OCI-M1 (cell line): ENCODE measurements at regions not wholly inside any gene's neighbourhood (a gene's known extent, or its start where the extent isn't known, plus 50 kb on each side); places are given as distances from the start of the nearest gene placed in this dataset.

ENCODE experiments used
- DNase-seq: peaks from one replicate; lab custom pipeline; 2025; lab: John Stamatoyannopoulos, UW

DNA sequence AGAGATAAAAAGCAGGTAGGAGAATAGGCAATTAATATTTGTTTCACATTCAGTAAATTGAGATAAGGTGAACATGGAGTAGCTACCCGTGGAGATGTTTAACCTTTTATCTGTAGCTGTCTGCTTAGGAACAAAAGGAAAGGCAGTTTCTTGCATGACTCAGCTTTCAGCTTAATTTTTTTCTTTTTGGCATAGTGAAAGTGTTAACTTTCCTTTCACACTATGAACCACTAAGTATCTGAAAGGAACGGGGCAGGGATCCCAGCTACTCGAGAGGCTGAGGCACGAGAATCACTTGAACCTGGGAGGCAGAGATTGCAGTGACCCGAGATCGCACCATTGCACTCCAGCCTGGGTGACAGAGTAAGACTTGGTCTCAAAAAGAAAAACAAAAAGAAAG is 176.0 kb downstream of the LACC1 start:
- DNase-seq, result peak; percentile 64

DNA sequence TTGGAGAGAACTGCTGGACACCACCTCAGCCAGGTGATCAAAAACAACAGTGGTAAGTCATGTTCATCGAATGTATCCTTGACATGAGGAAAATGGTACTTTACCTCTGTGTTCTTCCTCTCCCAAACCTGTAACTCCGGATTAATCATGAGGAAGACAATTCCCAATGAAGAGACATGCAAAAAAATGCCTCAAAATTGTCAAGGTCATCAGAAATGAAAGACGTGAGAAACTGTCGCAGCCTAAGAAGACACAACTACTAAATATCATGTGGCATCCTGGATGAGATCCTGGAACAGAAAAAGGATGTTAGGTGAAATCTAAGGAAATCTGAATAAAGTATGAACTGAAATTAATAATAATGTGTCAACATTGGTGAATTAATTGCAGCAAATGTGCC is 178.4 kb downstream of the LACC1 start:
- no peak for DNase-seq

DNA sequence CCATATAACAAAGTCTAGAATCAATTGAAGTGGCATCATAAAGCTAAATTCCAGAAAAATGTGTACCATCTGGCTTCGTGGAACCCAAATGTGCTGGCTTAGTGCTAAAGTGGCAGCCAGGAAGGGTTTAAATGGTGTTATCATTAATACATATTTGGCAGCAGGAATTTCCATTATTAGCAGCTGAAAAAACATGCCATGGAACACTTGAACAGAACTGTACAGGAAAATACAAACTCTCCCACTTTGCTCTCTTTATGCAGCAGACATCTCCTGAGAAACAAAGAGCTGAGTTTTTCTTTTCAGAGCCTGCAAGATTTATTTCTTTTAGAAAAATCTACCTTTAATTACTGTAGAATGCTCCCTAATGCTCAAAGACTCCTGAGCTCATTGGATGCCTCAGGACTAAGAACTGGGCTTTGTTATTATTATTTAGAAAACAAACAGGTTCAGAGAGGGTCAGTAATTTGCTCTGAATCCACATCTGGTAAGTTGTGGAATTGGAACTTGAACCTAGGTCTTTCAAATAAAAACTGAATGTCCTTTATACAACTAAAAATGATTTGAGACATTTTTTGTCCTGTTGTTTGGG is 179.0 kb downstream of the LACC1 start:
- DNase-seq, result no peak

DNA sequence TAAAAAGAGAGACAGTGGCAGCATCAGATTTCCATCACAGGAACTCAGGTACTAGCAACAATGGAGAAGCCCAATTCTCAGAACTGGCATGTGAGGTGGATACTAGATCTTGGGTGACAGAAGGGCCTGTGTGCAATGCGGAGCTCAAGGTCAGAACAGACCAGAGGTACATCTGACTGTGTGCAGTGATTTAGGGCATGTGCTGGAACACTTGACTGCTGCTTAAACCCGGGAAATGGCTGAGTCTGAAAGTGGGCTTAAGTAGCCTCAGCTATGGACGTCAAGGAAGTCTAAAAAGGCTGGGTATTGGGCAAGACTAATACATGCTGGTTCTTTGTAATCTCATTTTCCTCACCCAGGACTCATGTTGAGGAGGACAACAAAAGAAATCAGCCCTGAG is 182.2 kb downstream of the LACC1 start:
- DNase-seq, result no peak

DNA sequence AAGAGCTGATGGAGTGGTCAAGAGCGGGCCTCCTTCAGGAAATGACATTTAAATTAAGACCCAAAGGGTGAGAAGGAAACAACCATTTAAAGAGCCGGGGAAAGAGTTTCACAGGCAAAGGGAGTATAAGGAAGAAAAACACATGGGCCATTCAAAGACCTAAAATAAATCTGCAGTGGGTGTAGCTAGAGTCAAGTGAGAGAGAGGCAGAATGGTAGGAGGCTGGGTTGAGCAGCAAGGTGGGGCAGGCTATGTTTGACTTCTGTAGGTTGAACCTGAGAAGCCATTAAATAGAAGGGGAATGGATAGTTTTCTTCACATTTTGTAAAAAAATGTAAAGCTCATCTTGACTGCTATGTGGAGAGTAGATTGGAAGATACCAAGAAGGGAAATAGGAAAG is 183.8 kb downstream of the LACC1 start:
- no peak for DNase-seq

DNA sequence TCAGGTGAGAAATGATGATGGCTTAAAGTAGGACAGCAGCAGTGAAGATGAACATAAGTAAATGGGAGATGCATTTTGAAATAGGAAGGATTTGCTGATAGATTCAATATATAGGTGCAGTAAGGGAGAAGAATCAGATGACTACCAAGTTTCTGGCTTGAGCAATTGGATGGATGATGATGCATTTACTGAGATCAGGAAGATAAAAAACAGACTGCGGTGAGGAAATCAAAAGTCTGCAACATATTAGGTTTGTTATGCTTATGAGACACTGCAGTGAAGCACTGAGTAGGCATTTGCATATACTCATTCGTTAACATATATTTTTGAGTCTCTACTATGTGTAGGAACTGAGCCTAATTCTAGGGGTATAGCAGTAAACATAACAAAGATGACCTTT is 184.2 kb downstream of the LACC1 start:
- DNase-seq, result no peak

DNA sequence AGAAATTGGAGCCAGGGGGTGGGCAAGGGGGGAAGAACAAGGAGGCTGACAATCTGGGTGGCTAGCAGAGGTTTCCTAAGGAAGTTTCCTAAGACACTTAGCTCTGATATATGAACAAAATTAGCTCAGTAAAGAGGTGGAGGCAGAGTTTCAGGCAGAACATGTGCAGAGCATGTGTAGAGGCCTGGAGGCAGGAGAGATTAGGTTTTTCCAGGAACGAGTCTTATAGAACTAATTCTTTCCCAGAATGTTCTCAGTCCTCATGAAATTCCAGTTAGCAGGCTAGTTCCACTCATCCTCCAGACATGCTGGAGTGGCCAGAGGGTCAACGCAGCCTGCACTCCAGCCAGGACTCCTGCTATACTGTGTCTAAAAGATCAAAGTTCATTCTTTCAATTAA is 184.7 kb downstream of the LACC1 start:
- DNase-seq, result no peak

DNA sequence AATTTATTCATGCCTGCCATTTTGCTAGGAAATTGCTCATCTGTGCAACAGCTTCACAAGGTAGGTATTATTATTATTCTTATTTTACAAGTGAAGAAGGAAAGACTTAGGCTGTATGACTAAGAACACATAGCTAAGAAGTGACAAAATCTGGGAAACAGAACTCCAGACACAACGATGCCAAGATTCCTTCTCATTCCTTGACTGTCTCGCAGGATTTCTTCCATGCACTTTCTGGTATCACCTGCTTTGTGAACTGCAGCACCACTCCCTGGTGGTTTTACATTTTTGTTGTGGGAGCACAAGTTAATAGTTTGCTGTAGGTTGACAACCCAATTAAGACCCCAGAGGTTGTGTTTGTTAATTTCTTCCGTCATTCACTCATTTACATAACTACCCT is 188.5 kb downstream of the LACC1 start:
- no peak for DNase-seq

DNA sequence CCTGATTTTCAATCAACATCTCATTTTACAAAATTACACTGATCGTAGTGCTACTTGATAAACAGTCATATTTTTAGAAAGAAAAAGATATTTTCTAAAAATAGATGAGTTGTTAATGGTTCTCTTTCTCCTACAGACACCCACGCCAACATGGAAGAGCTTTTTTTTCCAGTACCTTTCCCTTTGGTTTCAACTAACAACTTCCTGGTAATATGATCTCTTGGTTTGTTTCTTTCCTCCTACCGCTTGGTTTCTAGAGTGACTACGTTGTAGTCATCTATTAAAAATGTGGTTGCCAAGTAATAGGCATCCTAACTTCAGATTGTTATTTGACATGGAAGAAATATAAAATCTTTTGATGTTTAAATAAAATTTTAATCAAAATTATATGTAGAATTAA is 189.0 kb downstream of the LACC1 start:
- DNase-seq, result peak; percentile 27

DNA sequence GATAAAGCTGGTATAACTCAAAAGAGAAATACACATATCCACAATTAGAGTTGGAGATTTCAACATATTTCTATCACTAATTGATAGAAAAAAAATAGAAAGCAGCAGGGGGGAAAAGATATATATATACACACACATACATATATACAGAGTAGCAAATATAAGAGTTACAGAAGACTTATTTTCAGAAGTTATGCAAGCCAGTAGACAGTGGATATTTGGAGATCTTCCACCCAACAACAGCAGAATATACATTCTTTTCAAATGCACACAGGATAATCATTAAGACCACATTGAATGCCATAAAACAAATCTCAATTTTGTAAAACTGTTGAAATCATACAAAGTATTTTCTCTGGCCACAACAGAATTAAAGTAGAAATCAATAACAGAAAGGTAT is 192.8 kb downstream of the LACC1 start:
- DNase-seq, result no peak

DNA sequence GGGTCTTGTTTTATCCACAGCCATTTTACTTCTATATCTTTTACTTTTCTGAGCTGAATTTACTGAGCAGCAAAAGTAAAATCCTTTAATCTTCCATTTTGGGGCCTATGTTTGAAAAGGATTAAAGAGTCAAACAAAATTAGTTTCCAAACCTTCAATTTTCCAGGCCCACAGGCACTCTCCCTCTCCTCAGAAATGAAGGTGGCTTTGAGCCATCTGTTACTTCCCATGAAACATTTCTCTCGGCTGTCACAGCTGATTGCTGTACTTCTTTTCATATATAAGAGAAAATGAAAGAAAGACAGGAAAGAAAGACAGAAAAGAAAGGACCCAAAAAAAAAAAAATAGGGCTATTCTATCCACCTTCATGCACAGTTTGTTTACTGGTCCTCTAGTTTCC is 194.9 kb downstream of the LACC1 start:
- DNase-seq, result no peak

DNA sequence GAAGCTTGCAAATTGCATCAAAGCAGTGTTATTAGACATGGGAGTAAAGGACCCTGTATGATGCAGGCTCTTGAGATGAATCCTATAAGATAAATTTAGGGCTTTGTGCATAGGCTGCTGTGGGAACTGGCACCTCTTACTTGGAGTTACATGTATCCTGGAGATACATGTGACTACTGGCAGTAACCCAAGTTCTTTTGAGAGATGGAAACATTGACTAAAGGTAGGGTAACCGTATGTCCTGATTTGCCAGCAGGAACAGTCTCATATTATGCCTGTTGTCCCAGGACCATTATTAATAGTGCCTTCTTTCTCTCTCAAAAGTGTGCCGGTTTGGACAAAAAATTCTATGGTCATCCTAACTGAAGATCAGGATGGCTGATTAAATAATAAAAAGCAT is 195.4 kb downstream of the LACC1 start:
- no peak for DNase-seq

DNA sequence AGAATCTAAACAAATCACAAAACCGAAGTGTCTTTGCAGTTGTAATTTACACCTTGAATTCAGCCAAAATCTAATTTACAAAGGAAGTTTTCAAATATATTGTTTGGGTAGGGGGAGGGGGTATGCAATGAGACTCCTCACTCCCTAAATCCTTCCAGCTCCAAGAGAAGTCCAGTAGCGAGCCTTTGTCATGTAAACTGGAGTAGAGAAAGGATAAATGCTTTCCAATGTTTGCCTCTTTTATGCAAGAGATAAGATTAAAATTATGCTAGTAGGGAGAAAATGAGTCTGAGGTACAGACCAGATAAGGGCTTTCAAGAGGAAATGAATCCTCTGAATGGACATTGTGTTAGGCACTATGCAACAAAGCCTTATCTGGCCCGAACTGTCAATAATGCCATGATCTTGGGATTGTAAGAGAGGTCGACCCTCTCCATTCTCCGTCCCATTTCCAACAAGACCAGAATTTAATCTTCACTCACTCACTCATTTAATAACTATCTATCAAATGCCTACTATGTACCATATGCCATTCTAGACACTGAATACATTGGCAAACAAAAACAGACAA is 199.2 kb downstream of the LACC1 start:
- DNase-seq, result peak; percentile 38

DNA sequence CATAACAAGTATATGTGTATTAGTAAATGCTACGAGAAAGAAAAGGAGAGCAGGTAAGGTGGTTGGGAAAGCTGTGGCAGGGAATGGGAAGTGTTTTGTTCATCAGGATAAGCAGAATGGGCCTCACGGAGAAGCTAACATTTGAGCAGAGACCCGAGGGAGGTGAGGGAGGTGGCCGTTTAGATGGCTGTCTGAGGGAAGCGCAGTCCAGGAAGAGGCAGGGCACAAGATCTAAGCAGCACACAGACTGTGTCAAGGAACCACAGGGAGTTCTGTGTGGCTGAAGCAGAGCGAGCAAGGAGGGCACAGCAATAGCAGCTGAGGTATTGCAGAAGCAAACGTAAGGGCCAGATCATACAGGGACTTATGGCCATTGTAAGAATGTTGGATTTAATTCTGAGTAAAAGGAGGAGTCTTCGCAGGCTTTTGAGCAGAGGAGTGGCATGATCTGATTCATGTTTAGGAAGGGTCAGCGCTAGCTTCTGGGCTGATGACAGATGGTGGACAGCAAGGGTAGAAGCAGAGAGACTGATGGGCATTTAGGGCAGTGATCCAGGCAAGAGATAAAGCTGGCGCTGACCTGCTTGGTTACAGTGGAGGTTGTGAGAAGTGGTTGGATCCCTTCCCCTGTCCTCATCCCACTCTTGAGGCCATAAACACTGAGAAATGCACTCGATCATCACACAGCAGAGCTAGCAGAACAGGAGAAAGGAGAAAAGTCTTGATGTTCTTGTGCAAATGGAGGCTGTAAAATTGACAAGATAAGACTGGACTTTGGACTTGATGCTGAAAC is 199.9 kb downstream of the LACC1 start:
- no peak for DNase-seq

DNA sequence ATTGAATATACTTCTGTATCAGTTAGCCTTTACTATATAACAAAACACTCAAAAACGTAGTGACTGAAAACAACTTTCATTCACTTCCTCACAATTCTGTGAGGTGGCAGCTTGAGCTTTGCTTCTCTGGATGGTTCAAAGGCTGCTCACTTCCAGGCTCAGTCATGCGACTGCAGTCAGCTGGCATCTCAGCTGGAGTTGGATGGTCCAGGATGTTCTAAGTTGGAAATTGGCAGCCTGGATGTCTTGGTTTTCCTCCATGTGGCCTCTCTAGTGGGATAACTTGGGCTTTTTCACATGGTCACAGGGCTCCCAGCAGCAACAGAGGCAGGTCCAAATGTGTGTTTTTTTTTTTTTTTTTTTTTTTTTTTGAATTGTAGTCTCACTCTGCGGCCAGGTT is 204.4 kb downstream of the LACC1 start:
- DNase-seq, result no peak

DNA sequence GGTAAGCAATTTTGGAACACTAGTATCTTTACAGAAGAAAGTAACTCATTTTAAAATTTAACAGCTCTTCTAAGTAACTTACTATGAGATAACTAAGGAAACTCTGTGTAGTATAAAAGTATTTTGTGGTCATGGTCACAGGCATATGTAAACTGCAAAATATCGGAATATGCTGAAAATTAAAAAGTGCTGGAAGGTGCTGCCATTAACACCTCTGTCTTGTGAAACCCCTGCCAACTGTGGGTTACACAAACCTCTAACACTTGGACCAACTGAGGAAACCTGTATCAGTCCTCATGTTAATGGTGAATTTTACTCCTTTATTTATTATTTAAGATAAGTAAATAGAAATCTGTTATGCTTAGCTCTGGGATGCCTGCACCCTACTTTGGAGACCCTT is 206.7 kb downstream of the LACC1 start:
- no peak for DNase-seq

DNA sequence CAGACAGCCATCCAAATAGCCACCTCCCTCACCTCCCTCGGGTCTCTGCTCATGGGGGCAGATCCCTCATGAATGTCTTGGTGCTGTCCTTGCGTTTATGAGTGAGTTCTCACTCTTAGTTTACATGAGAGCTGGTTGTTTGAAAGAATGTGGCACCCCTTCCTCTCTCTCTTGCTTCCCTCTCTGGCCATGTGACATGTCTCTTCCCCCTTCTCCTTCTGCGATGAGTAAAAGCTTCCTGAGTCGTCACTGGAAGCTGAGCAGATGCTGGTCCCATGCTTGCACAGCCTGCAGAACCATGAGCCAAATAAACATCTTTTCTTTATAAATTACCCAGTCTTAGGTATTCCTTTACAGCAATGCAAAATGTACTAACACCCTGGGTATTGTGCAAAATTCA is 208.7 kb downstream of the LACC1 start:
- DNase-seq, result no peak

DNA sequence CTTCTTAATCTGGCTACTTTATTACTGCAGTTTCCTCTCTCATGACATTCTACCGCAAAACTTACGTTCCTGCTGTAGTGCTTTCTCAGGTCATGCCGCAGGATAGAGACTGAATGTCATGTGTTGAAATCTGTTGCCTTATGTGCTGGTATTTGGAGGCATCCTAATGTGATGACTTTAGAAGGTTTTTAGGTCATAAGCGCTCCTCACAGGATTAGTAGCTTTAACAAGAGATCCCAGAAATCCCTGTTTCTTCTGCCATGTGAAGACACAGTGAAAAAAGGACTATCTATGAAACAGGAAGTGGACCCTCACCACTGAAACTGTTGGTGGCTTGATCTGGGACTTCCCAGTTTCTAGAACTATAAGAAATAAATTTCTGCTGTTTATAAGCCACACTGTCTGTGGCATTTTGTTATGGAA is 209.3 kb downstream of the LACC1 start:
- no peak for DNase-seq

DNA sequence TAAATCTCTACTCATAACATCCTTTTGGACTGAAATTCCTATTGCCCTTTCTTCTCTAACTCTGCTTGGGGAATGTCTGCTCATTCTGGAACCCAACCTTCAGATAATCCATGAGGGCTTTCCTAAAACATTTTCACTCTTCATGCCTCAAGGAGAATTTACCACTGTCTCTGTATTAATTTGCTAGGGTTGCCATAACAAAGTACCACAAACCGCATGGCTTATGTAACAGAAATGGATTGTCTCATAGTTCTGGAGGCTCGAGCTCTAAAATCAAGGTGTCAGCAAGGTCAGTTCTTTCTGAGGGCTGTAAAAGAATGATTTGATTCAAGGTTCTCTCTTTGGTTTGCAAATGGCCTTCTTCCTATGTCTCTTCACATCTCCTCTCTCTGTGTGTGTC is 209.7 kb downstream of the LACC1 start:
- no peak for DNase-seq

DNA sequence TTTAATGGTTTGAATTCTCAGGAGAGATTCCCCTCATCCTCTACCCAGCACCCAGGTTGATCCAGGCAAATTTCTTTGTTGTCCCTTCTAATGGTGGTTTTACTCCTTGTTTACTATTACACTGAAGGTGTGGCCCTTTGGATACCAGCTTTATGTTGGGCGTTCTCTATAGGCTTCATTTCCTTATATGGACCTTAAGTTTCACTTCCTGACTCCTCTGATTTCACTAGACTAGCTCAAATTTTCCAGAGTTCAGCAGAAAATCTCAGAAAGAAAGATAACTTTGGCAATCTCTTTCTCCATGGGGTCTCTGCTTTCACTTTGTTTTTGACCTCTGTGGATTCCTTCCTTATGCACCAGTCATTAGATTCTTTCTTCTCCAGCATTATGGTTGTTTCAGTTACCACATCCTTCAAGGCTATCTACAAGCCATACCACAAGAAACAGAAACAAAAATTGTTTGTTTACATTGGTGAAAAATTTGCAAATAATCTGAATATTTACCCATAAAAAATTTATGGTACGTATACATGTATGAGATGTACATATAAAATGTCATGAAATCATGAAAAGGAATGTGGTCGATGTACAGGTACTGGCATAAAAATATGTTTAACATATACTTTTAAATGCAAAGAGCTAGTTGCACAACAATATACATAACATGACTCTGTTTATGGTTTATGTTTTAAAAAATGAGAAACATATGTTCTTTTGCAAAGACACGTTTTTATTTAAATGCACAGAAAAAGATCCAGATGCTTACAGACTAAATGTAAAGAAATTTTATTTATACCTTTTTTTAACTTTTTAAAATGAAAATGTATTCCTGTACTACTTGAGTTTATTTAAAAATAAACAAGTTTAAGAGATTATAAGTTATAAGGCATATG is 212.6 kb downstream of the LACC1 start:
- peak; percentile 12 for DNase-seq

DNA sequence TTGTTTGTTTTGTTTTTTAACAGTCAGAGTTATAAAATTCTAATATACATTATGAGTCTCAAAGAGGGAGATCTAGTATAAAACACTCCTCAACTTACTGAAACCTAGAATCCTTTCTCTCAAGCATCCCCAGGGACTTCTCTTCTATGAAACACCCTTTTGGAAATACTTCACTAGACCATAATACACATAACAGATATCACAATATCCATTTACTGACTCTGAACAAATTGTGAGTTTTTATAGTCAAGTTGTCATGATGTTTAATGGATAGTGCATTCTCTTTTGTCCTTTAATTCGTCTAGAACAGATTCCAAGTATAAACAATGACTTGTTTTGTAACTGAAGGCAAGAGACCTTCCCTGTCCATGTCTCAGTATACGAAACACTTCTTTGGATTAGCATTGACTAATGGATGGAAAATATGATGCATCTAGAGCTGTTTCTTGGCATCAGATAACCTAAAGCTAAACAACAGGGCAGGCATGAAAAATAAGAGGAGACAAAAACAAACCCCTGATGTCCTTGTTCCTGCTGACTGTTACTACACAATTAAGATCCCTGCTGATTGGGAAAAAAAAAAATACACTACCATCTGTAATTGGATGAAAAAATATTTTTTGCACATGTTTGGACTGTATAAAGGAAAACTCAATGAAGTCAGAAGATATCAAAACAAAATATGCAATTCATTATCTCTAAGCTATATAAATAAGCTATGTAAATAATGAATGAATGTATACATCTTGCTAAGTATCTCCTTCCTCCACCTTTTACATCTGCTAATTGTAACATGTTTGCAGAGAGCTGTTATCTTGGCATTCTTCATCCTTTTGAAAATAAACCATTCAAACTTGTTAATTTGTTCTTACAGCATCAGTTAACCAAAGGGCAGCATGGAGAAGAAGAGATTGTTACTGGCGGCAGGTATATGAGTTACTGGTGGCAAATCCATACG is 214.2 kb downstream of the LACC1 start:
- DNase-seq, result no peak
